ENCODE measurements at regions not wholly inside any gene's neighbourhood (a gene's known extent, or its start where the extent isn't known, plus 50 kb on each side); places are given as distances from the start of the nearest gene placed in this dataset.

GRCh38 chr2:138282014-138282672 lies 219.4 kb upstream of the SPOPL start (continued):
- TF ChIP-seq CTCF (conservative IDR thresholded peaks at IDR 0.05; ENCODE audit: low read depth in 2 of 2) (no peak), NANOG (IDR thresholded peaks at IDR 0.05; ENCODE audit: borderline replicate concordance) (no peak), ETS1 (IDR thresholded peaks at IDR 0.05) (no peak), EZH2phosphoT487 (IDR thresholded peaks at IDR 0.05; ENCODE audit: unreplicated experiment) (no peak), CREB1 (CRISPR knock-in tag; IDR thresholded peaks at IDR 0.05; ENCODE audit: low read depth) (no peak), EZH2 (IDR thresholded peaks at IDR 0.05; ENCODE audit: low read depth, unreplicated experiment) (no peak)
- TF ChIP-seq, protein P1, sequence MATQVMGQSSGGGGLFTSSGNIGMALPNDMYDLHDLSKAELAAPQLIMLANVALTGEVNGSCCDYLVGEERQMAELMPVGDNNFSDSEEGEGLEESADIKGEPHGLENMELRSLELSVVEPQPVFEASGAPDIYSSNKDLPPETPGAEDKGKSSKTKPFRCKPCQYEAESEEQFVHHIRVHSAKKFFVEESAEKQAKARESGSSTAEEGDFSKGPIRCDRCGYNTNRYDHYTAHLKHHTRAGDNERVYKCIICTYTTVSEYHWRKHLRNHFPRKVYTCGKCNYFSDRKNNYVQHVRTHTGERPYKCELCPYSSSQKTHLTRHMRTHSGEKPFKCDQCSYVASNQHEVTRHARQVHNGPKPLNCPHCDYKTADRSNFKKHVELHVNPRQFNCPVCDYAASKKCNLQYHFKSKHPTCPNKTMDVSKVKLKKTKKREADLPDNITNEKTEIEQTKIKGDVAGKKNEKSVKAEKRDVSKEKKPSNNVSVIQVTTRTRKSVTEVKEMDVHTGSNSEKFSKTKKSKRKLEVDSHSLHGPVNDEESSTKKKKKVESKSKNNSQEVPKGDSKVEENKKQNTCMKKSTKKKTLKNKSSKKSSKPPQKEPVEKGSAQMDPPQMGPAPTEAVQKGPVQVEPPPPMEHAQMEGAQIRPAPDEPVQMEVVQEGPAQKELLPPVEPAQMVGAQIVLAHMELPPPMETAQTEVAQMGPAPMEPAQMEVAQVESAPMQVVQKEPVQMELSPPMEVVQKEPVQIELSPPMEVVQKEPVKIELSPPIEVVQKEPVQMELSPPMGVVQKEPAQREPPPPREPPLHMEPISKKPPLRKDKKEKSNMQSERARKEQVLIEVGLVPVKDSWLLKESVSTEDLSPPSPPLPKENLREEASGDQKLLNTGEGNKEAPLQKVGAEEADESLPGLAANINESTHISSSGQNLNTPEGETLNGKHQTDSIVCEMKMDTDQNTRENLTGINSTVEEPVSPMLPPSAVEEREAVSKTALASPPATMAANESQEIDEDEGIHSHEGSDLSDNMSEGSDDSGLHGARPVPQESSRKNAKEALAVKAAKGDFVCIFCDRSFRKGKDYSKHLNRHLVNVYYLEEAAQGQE (IDR thresholded peaks at IDR 0.05; ENCODE audit: unreplicated experiment) = no peak

GRCh38 chr2:138291805-138292204 lies 209.8 kb upstream of the SPOPL start:
- Histone ChIP-seq H3K79me2 (replicated peaks; ENCODE audit: insufficient read depth) (no peaks in the 10 kb centered on the region), H3K4me3 (no peak overlapping the region), H3K27me3 (ENCODE audit: insufficient read depth) (no peaks in the 10 kb centered on the region), H3K36me3 (ENCODE audit: insufficient read depth) (no peaks in the 10 kb centered on the region), H3K4me2 (peak overlapping the region; percentile 21; the same call in 1 of the 2 replicates), H3K9me2 (ENCODE audit: insufficient read depth) (no peaks in the 10 kb centered on the region), H4K20me1 (replicated peaks; ENCODE audit: insufficient read depth) (no peaks in the 10 kb centered on the region), H3K4me1 (ENCODE audit: insufficient read depth) (peaks cover 6% of the 10 kb centered on the region; the same call in 1 of the 2 replicates), H3F3A (replicated peaks; ENCODE audit: low read depth) (no peaks in the 10 kb centered on the region), H3K27ac (ENCODE audit: low read depth) (no peak overlapping the region), H2AFZ (peak overlapping the region; percentile 84; the same call in 1 of the 2 replicates)
- H3K4me3 Mint-ChIP-seq = no peak overlapping the region
- DNase-seq (ENCODE audit: low spot score) = peak; percentile 39
- peaks cover 11% of the 10 kb centered on the region for H3K4me1 Mint-ChIP-seq
- 0 out of 2 replicates have a peak, but pooled peaks have one; percentile 8 for TF ChIP-seq ZNF462 (CRISPR knock-in tag; IDR thresholded peaks at IDR 0.05)
- TF ChIP-seq POLR2AphosphoS5 (IDR thresholded peaks at IDR 0.05; ENCODE audit: low read depth) = no peak
- peaks cover 1% of the 10 kb centered on the region for H3K27me3 Mint-ChIP-seq (ENCODE audit: insufficient read depth, low read depth, poor library complexity)
- peaks cover 3% of the 10 kb centered on the region; the same call in 2 of the 3 replicates for H3K9me3 Mint-ChIP-seq
- no peak overlapping the region for H3K27ac Mint-ChIP-seq
- H3K36me3 Mint-ChIP-seq (ENCODE audit: low read depth) = peaks cover 3% of the 10 kb centered on the region; the same call in 1 of the 3 replicates
- no peak for ATAC-seq

Data from GM23338 (cell line).